Neural cell (in vitro differentiated cells): ENCODE measurements at regions not wholly inside any gene's neighbourhood (a gene's known extent, or its start where the extent isn't known, plus 50 kb on each side); places are given as distances from the start of the nearest gene placed in this dataset.

Source experiments
- H2AFZ ChIP-seq: fragments of 200-600, 300-800 bp; sonication (generic), shearing (Covaris generic); 2 replicates; pipeline ENCODE4 v1.6.0; 2014; ENCODE audit warnings: low read depth, mild to moderate bottlenecking, antibody characterized with exemption, low read length, moderate library complexity
- H3F3A ChIP-seq: fragments of 200-600 bp; shearing (Covaris generic); 2 replicates; pipeline ENCODE4 v1.6.1; 2016; ENCODE audit warnings: mild to moderate bottlenecking, moderate library complexity, mixed read lengths, antibody characterized with exemption, low read length; ENCODE audit not compliant: insufficient read depth, poor library complexity, severe bottlenecking
- H3K27ac ChIP-seq: fragments of 200-600, 300-800 bp; sonication (generic), shearing (Covaris generic); 2 replicates; pipeline ENCODE4 v1.5.1; 2014; ENCODE audit warnings: mild to moderate bottlenecking, low read length, moderate library complexity
- H3K27me3 ChIP-seq: fragments of 300-800, 200-600 bp; sonication (generic), shearing (Covaris generic); 2 replicates; pipeline ENCODE4 v1.6.0; 2014; ENCODE audit warnings: mild to moderate bottlenecking, low read depth, low read length, moderate library complexity; ENCODE audit not compliant: insufficient read depth
- H3K36me3 ChIP-seq: fragments of 300-800, 200-600 bp; sonication (generic), shearing (Covaris generic); 2 replicates; pipeline ENCODE4 v1.5.1; 2014; ENCODE audit warnings: mild to moderate bottlenecking, antibody characterized with exemption, low read length, moderate library complexity; ENCODE audit not compliant: insufficient read depth
- H3K4me2 ChIP-seq: fragments of 300-800, 200-600 bp; sonication (generic), shearing (Covaris generic); 2 replicates; pipeline ENCODE4 v1.6.0; 2014; ENCODE audit warnings: mild to moderate bottlenecking, low read length
- H3K4me3 ChIP-seq: fragments of 300-800, 200-600 bp; sonication (generic), shearing (Covaris generic); 2 replicates; pipeline ENCODE4 v1.5.1; 2014; ENCODE audit warnings: mild to moderate bottlenecking, low read length, moderate library complexity
- H3K79me2 ChIP-seq: fragments of 200-600 bp; shearing (Covaris generic); replicated peaks from 2 replicates; pipeline ENCODE4 v1.6.0; 2014; ENCODE audit warnings: mild to moderate bottlenecking, low read length, moderate library complexity; ENCODE audit not compliant: insufficient read depth
- H3K9ac ChIP-seq: fragments of 300-800, 200-600 bp; sonication (generic), shearing (Covaris generic); 2 replicates; pipeline ENCODE4 v1.6.1; 2016; ENCODE audit warnings: mild to moderate bottlenecking, low read length, mixed read lengths
- H3K9me2 ChIP-seq: fragments of 200-600 bp; shearing (Covaris generic); 2 replicates; pipeline ENCODE4 v1.6.1; 2016; ENCODE audit warnings: mild to moderate bottlenecking, low read length, mixed read lengths; ENCODE audit not compliant: insufficient read depth
- H3K9me3 ChIP-seq: fragments of 200-600, 300-800 bp; sonication (generic), shearing (Covaris generic); 2 replicates; pipeline ENCODE4 v1.6.1; 2016; ENCODE audit warnings: mild to moderate bottlenecking, mixed run types, low read length, moderate library complexity, mixed read lengths
- H4K20me1 ChIP-seq: fragments of 200-600 bp; shearing (Covaris generic); 2 replicates; pipeline ENCODE4 v1.6.1; 2016; ENCODE audit warnings: mild to moderate bottlenecking, mixed run types; ENCODE audit not compliant: insufficient read depth
- CTCF ChIP-seq: fragments of 450-650 bp; IDR thresholded peaks from 2 replicates; pipeline ENCODE4 v1.5.1; 2014; ENCODE audit warnings: antibody characterized with exemption, mild to moderate bottlenecking, moderate library complexity; ENCODE audit not compliant: poor library complexity, severe bottlenecking
- EP300 ChIP-seq: fragments of 450-650 bp; conservative IDR thresholded peaks from 2 replicates; pipeline ENCODE4 v1.6.1; 2014; ENCODE audit warnings: antibody characterized with exemption, mild to moderate bottlenecking, moderate library complexity; ENCODE audit not compliant: poor library complexity, severe bottlenecking
- EZH2 ChIP-seq: fragments of 200-600, 300-800 bp; shearing (Covaris generic), sonication (generic); IDR thresholded peaks from 2 replicates; pipeline ENCODE4 v1.6.1; 2014; ENCODE audit warnings: antibody characterized with exemption, low read length, borderline replicate concordance, mild to moderate bottlenecking; ENCODE audit not compliant: insufficient read depth, poor library complexity, severe bottlenecking
- MXI1 ChIP-seq: fragments of 450-650 bp; conservative IDR thresholded peaks from 2 replicates; pipeline ENCODE4 v1.6.1; 2014; ENCODE audit warnings: antibody characterized with exemption, mild to moderate bottlenecking; ENCODE audit not compliant: poor library complexity, severe bottlenecking
- POLR2AphosphoS5 ChIP-seq: IDR thresholded peaks from 2 replicates; pipeline ENCODE4 v1.6.1; 2012
- RAD21 ChIP-seq: fragments of 450-650 bp; conservative IDR thresholded peaks from 2 replicates; pipeline ENCODE4 v1.6.1; 2014; ENCODE audit warnings: antibody characterized with exemption, mild to moderate bottlenecking, moderate library complexity
- SMC3 ChIP-seq: fragments of 450-650 bp; conservative IDR thresholded peaks from 2 replicates; pipeline ENCODE4 v1.6.1; 2014; ENCODE audit warnings: antibody characterized with exemption, mild to moderate bottlenecking, moderate library complexity; ENCODE audit not compliant: poor library complexity
- TAF1 ChIP-seq: IDR thresholded peaks from 2 replicates; pipeline ENCODE4 v1.6.1; 2012; ENCODE audit warnings: low read depth
- TF ChIP-seq, protein P1 (sequence below): IDR thresholded peaks from 2 replicates; pipeline ENCODE4 v1.6.1; 2012; ENCODE audit warnings: borderline replicate concordance

DNA sequence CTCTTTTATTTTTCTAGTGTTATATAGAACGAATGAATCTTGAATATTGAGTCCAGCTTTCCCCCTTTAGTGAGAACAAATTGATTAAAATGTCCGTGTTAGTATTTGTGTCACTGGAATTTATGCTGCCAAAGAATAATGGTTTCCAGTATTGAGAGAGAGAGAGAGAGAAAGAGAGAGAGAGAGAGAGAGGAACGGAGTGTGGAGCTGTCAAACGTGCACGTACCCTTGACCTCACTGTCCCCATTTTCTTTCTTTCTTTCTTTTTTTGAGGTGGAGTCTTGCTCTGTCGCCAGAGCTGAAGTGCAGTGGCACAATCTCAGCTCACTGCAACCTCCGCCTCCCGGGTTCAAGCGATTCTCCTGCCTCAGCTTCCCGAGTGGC is 70.9 kb upstream of the GREM2 start:
- H3K79me2 ChIP-seq: no peaks in the 10 kb centered on the region
- no peak overlapping the region for H3K27ac ChIP-seq
- no peaks in the 10 kb centered on the region for H4K20me1 ChIP-seq
- no peaks in the 10 kb centered on the region for H3K27me3 ChIP-seq
- no peaks in the 10 kb centered on the region for H3K9me3 ChIP-seq
- H2AFZ ChIP-seq: no peak overlapping the region
- no peaks in the 10 kb centered on the region for H3F3A ChIP-seq
- H3K4me2 ChIP-seq: no peak overlapping the region
- no peak overlapping the region for H3K4me3 ChIP-seq
- TF ChIP-seq EP300 (no peak), EZH2 (no peak), MXI1 (no peak), POLR2AphosphoS5 (no peak), TAF1 (no peak), CTCF (no peak), SMC3 (no peak), RAD21 (no peak)
- TF ChIP-seq, protein P1, sequence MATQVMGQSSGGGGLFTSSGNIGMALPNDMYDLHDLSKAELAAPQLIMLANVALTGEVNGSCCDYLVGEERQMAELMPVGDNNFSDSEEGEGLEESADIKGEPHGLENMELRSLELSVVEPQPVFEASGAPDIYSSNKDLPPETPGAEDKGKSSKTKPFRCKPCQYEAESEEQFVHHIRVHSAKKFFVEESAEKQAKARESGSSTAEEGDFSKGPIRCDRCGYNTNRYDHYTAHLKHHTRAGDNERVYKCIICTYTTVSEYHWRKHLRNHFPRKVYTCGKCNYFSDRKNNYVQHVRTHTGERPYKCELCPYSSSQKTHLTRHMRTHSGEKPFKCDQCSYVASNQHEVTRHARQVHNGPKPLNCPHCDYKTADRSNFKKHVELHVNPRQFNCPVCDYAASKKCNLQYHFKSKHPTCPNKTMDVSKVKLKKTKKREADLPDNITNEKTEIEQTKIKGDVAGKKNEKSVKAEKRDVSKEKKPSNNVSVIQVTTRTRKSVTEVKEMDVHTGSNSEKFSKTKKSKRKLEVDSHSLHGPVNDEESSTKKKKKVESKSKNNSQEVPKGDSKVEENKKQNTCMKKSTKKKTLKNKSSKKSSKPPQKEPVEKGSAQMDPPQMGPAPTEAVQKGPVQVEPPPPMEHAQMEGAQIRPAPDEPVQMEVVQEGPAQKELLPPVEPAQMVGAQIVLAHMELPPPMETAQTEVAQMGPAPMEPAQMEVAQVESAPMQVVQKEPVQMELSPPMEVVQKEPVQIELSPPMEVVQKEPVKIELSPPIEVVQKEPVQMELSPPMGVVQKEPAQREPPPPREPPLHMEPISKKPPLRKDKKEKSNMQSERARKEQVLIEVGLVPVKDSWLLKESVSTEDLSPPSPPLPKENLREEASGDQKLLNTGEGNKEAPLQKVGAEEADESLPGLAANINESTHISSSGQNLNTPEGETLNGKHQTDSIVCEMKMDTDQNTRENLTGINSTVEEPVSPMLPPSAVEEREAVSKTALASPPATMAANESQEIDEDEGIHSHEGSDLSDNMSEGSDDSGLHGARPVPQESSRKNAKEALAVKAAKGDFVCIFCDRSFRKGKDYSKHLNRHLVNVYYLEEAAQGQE: no peak
- H3K9me2 ChIP-seq: no peaks in the 10 kb centered on the region
- no peak overlapping the region for H3K9ac ChIP-seq
- no peaks in the 10 kb centered on the region for H3K36me3 ChIP-seq

DNA sequence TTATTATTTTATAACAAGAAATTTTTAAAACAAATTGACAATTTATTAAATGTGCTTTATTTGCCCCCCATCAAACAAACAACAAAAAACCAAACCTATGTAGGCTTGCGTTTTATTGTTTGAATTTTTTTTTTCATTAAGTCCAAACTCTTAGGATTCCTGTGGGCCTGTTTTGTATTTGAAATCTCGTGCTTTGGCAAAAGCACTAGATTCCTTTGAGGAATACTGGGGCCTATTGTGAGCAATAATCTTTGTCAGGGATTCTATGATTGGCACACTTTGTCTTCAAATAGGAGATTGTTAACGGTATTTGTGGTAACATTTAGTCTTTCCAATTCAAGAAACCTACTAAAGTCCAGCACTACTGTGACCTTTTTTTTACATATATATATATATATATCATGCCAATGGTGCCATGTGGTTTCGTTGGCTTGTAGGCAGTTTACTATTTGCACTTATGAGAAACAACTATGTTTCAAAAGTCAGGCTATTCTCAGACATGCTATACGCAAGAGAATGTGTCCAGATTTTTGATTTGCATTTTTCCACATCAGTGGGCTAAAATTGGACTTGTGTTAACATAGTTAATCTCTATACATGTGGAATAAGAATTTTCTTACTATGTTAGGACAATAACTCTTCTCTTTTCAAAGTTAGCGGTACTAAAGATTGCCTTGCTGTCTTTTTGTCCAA is 70.4 kb upstream of the GREM2 start:
- no peak overlapping the region for H3K4me3 ChIP-seq
- no peak overlapping the region for H2AFZ ChIP-seq
- no peak overlapping the region for H3K9ac ChIP-seq
- TF ChIP-seq EZH2: no peak
- TF ChIP-seq, protein P1: no peak
- no peak for TF ChIP-seq MXI1
- TF ChIP-seq EP300: no peak
- no peak for TF ChIP-seq SMC3
- no peak for TF ChIP-seq TAF1
- TF ChIP-seq RAD21: no peak
- no peak for TF ChIP-seq CTCF
- TF ChIP-seq POLR2AphosphoS5: no peak
- H3K27me3 ChIP-seq: no peaks in the 10 kb centered on the region
- H3K27ac ChIP-seq: no peak overlapping the region
- H3K9me2 ChIP-seq: no peaks in the 10 kb centered on the region
- no peak overlapping the region for H3K4me2 ChIP-seq
- H3F3A ChIP-seq: no peaks in the 10 kb centered on the region
- no peaks in the 10 kb centered on the region for H3K9me3 ChIP-seq
- H4K20me1 ChIP-seq: no peaks in the 10 kb centered on the region
- no peaks in the 10 kb centered on the region for H3K79me2 ChIP-seq
- H3K36me3 ChIP-seq: no peaks in the 10 kb centered on the region
